CMK (cell line): ENCODE measurements at regions not wholly inside any gene's neighbourhood (a gene's known extent, or its start where the extent isn't known, plus 50 kb on each side); places are given as distances from the start of the nearest gene placed in this dataset.
"Not testable (repeated sequence)": the region's sequence is repeated elsewhere in the genome, so short reads cannot be mapped to it uniquely, and the experiment has no call there.

Experiments
- DNase-seq: peaks from one replicate; pipeline ENCODE4 v3.0.0-alpha.2; 2010; ENCODE audit warnings: low read depth

DNA sequence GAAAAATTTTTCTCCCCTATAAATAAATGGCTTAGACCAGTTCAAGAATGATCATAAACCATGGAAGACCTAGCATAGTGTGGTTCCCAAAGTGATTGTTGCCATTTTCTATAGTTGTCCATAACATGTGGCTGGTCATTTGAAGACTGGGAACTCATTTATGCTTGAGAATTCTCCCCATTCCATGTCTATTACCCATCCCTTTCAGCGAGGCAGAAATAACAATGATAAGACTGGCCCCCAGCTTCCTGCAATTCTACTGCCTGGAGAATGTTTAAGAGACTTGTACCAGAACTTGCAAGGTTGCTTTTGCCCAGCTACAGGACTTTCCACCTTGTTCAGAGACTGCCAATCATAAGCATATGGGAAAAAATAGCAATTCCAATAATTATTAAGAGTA lies 146.5 kb upstream of the CDH11 start:
- DNase-seq, result no peak

- no peak for DNase-seq
Observed at GRCh38 chr16:65263896-65264295, 142.0 kb upstream of the CDH11 start.

DNA sequence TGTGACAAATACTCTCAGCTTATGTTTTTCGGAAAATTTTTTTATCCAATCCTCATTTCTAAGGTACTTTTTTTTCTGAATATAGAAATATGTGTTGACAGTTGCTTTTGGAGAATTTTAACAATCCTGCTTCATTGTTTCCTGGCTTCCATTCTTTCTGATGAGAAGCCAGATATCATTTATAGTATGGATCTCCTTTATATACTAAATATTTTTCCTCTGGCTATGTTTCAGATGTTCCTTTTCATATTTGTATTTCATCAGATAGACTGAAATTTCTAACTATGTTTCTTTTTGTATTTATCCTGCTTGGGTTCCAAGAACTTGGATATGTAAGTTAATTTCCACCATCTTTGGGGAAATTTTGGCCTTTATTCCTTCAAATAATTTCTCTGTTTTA lies 138.9 kb upstream of the CDH11 start:
- no peak for DNase-seq

- DNase-seq, result no peak
Observed at GRCh38 chr16:65254144-65254543, 132.3 kb upstream of the CDH11 start.

- DNase-seq, result no peak
Observed at GRCh38 chr16:65249768-65250167, 127.9 kb upstream of the CDH11 start.

DNA sequence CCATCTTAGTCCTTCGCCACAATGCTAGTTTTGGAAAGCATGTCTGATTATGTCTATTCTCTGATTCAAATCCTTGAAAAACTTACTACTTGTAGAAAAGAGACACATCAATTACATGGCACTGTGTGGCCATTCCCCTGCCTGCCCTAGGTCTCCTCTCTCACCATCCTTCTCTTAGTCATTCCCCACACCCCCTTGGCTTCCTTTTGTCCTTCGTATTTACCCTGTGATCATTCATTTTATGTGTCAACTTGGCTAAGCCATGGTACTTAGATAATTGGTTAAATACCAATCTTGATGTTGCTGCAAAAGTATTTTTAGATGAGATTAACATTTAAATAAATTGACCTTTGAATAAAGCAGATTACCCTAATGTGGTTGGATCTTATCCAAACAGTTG lies 122.9 kb upstream of the CDH11 start:
- DNase-seq, result no peak

DNA sequence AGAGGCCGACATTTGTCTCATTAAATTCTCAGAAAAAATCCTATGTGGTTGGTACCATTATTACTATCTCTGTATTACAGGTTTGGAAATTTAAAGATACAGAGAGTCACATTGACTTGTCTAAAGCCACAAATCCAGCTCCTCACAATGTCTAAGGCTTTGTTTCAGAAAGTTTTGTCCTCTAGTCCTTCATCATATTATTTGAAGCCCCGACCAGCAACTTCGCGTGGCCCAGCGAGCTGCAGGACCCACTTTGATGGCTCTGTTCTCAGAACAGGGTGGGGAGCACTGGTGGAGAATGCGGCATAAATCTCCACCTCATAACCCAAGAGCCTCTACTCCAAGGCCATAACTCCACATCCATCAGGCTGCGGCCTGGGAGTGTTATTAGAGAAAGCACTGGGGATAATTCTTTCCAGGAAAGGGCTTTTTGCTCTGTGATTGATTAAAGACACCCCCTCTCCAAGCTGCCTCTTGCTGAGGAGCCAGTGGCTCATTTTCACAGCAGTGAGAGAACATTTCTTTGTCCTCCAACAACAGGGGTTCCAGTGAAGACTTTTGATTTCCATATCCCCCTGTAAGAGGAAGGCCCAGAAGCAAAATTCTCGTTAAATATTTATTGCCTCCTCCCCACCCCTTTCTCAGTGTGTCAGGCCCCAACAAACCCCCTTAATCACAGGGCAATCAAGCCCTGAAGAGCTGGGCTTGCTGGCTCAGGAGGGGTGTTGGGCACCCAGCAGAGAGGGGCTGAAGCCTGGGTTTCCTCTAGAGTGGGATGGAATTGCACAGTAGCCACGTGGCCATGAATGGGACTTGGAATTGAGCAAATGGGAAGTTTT lies 113.7 kb upstream of the CDH11 start:
- no peak for DNase-seq

DNA sequence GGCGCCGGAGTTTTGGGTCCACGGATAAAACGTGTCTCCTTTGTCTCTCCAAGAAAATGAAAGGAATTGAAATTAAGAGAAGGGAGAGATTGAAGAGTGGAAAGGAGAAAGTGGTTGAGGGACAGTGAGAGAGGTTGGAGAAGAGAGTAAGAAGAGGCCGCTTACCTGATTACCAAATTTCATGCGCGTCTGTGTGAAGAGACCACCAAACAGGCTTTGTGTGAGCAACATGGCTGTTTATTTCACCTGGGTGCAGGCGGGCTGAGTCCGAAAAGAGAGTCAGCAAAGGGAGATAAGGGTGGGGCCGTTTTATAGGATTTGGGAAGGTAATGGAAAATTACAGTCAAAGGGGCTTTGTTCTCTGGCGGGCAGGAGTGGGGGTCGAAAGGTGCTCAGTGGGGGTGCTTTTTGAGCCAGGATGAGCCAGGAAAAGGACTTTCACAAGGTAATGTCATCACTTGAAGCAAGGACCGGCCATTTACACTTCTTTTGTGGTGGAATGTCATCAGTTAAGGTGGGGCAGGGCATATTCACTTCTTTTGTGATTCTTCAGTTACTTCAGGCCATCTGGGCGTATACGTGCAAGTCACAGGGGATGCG lies 113.0 kb upstream of the CDH11 start:
- DNase-seq, result not testable (repeated sequence)

GRCh38 chr16:65229191-65229662 lies 107.4 kb upstream of the CDH11 start:
- no peak for DNase-seq

DNA sequence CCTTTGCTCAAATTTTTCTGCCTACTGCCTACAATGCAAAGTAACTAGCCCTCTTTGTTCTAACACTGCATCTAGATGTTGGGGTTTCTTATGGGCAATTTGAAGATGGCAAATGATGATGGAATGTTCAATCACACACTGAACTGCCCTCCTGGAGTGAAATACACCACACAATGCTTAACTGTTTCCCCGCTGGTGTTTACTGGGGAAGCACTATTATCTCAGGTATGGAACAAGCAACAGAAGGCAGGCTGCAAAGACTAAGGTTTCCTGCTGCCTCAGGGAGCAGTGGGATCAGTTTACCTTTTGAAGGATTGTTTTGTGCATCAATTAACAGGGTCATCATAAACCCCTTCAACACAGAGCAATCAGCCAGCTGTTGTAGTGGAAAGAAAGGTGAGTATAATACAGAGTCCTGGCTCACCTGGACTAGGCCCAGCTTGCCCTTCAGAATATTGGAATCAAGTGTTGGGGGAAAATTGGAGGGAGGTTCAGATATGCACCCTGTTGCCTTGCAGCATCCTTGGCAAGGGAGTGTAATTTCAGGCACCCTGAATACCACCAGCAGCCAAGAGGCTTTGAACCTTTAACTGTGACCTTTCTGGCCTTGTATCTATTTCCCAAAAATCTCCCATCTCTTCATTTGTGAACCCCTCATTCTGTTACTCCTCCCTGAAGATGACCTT lies 105.4 kb upstream of the CDH11 start:
- DNase-seq, result no peak

DNA sequence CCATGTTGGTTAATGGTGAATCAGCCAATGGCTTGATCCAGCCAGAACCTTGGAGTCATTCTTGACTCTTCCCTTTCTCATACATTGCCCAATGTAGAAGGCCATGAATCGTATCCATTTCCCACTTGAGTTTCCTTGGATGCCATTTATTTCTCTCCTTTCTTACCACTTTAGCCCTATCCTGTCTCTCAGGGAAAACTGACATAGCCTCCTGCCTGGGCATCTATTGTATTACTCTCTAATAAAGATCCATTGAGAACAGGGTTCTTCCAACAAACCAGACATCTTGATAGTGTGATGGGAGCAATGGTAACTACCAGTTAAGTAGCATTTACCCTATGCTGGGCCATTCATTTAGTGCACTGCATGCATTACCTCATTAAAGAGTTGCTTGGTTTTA lies 104.2 kb upstream of the CDH11 start:
- DNase-seq, result no peak

DNA sequence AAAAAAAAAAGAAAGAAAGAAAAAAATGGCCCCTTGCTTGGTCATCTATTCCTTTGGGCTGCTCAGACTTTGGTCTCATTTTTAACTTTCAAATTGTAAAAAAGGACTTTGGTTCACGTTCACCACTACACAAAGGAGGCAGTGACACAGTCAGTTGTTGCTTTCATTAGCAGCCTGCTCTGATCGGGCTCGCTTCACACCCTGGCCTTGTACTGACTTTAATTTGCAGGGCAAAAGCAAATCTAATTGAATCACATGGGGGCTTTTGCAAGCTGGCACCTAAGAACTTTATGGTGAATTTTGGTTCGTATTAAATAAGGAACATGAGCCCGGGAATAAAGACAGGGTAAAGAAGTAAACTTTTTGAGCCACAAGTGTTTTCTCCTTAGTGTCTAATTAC lies 103.6 kb upstream of the CDH11 start:
- no peak for DNase-seq

DNA sequence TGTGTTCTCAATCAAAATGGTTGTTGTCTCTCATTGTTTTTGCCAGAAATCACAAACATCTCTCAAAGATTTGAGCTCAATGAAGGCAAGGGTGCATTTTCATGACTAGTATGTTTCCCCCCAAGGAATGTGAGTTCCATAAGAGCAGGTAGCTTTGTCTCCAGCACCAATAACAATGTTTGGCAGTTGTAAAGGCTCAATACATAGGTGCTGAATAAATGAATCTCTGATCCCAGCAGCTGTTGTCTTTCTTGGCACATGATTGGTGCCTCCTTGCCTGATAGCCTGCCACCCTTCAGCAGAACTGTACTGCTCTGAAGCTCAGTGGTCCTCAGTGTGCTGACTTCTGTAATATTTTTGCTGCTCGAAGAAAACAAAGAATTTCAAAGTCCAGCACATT lies 103.1 kb upstream of the CDH11 start:
- DNase-seq, result no peak

DNA sequence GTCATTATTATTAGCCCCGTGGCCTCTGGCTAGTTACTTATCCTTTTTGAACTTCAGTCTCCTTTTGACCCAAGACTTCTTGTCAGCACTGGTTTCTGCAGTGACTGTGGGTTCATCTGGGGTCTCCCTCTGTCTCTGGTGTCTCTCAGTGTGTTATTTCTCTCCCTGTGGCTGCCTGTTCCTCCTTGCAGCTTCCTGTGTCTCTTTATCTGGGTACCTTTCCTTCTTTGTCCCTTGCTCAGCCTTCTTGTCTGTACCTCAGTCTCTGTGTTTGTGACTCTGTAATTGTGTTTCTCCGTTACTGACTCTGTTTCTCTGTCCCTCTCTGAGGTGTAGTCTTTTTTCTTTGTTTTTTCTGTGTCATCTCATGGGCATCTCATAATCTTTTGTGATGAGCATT lies 102.6 kb upstream of the CDH11 start:
- DNase-seq, result no peak

DNA sequence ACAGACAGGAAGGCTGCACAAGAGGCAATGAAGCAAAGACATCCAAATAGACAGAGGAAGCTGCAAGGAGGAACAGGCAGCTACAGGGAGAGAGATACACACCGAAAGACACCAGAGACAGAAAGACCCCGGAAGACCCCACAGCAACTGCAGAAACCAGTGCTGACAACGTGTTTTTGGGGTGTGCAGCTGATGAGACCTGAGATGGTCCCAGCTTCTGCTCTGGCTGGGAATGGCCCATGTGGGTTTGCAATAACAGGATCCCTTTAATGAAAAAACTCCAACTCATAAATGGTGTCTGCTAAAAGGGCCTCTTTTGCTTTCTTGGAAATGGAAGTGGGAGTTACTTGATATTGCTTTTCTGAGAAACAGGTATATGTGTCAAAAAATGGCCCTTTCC lies 101.5 kb upstream of the CDH11 start:
- DNase-seq, result no peak

- no peak for DNase-seq
Observed at GRCh38 chr16:65222536-65222935, 100.7 kb upstream of the CDH11 start.

- DNase-seq, result no peak
Observed at GRCh38 chr16:65222049-65222448, 100.2 kb upstream of the CDH11 start.

GRCh38 chr16:65219786-65220185 lies 97.9 kb upstream of the CDH11 start:
- no peak for DNase-seq

- no peak for DNase-seq
Observed at GRCh38 chr16:65218348-65218747, 96.5 kb upstream of the CDH11 start.

DNA sequence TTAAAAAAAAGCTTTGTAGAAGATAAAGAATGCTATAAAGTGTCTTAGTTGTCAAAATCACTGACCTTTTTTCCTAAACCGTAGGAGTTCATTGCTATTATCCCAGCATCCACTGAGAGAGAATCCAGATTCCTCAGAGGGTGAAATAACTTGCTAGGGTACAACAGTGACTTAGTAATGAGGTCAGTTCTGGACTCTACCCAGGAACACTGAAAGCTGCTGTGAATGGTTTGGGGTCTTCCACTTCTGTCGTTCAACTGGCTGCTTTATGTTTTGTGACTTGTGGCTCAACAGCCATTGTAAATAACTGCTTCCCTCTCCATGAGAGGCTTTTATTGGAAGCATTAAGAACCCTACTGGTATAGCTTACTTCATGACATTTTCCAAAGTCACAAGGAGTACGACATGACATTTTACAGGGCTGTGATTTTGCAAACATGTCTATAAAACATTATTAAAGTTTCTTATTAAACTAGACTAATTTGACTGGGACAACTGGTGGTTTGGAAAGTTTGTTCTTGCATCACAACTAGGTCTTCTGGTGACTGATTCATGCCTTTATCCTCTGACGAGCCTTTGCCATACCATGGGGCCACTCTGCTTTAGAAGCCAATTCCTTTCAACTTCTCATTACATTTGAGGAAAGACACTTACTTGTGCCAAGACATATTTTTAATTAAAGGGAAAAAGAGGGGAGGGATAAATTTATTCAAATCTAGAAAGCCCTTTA lies 92.2 kb upstream of the CDH11 start:
- DNase-seq, result no peak

GRCh38 chr16:65212791-65213190 lies 90.9 kb upstream of the CDH11 start:
- no peak for DNase-seq

DNA sequence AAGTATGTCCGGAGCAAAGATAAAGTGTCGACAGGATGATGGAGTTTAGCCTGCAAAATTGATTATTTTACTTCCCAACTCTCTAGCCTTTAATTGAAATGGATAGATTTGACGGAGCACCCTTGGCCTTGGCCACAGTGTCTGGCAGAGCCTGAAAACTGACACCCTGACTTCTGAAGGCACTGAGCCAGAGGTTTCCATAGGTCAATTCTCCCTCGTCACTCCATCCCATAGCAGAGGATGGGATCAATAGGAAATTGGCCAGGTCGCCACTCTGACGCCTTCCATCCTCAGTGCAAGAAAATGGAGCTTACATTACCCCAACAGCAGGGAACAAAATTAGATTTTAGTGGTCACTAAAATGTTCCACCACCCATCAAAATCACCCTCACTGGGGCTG lies 90.4 kb upstream of the CDH11 start:
- DNase-seq, result no peak

- DNase-seq, result no peak
Observed at GRCh38 chr16:65202461-65202860, 80.6 kb upstream of the CDH11 start.
